Liver (tissue), 8 donors: ENCODE measurements at regions not wholly inside any gene's neighbourhood (a gene's known extent, or its start where the extent isn't known, plus 50 kb on each side); places are given as distances from the start of the nearest gene placed in this dataset.

Experiments
- DNase-seq: peaks from one replicate; pipeline ENCODE4 v3.0.0-alpha.2; 2017; ENCODE audit warnings: low spot score
- H3K27ac ChIP-seq, 2 donors: one replicate each; pipeline ENCODE4 v1.7.0; 2013; ENCODE audit warnings: inconsistent platforms in 2 of 2, low read length in 2 of 2, control low read depth in 1 of 2, low read depth in 1 of 2, mild to moderate bottlenecking in 1 of 2
- H3K27me3 ChIP-seq, 4 donors: one replicate each; pipeline versions ENCODE4 v1.6.1 to v1.7.0; 2013; ENCODE audit warnings: low read length in 3 of 4, inconsistent platforms in 1 of 4, mild to moderate bottlenecking in 1 of 4, moderate library complexity in 1 of 4; ENCODE audit not compliant: control insufficient read depth in 4 of 4, insufficient read depth in 4 of 4
- H3K36me3 ChIP-seq, 4 donors: one replicate each; pipeline versions ENCODE4 v1.6.1 to v1.7.0; 2013; ENCODE audit warnings: low read length in 3 of 4, mild to moderate bottlenecking in 3 of 4, low read depth in 1 of 4, moderate library complexity in 1 of 4; ENCODE audit not compliant: control insufficient read depth in 4 of 4, insufficient read depth in 3 of 4
- H3K4me1 ChIP-seq, 4 donors: one replicate each; pipeline versions ENCODE4 v1.6.1 to v1.7.0; 2013; ENCODE audit warnings: low read length in 3 of 4, mild to moderate bottlenecking in 3 of 4, moderate library complexity in 1 of 4; ENCODE audit not compliant: control insufficient read depth in 4 of 4, insufficient read depth in 4 of 4
- H3K4me3 ChIP-seq, 3 donors: one replicate each; pipeline versions ENCODE4 v1.6.1 to v1.7.0; 2013; ENCODE audit warnings: low read length in 3 of 3, control low read depth in 1 of 3, low read depth in 1 of 3, mild to moderate bottlenecking in 1 of 3
- H3K9ac ChIP-seq, 2 donors: one replicate each; pipeline ENCODE4 v1.7.0; 2013; ENCODE audit warnings: low read length in 2 of 2, mild to moderate bottlenecking in 2 of 2, moderate library complexity in 2 of 2, control low read depth in 1 of 2, low read depth in 1 of 2
- H3K9me3 ChIP-seq, 4 donors: one replicate each; pipeline versions ENCODE4 v1.6.1 to v1.7.0; 2013; ENCODE audit warnings: low read length in 3 of 4; ENCODE audit not compliant: control insufficient read depth in 4 of 4
- ATF3 ChIP-seq: IDR thresholded peaks from 2 replicates; pipeline ENCODE4 v1.6.1; 2016; ENCODE audit warnings: antibody characterized with exemption
- CTCF ChIP-seq: fragments of 150-350 bp; IDR thresholded peaks from 2 replicates; pipeline ENCODE4 v1.5.1; 2017; ENCODE audit warnings: improper control_type of control experiment, low read depth, low read length; ENCODE audit not compliant: missing input control
- EGR1 ChIP-seq, 2 donors: IDR thresholded peaks; 2 replicates each; pipeline ENCODE4 v1.6.1; 2016 to 2018; ENCODE audit warnings: antibody characterized with exemption in 2 of 2, low read depth in 2 of 2
- FOXA1 ChIP-seq: IDR thresholded peaks from 2 replicates; pipeline ENCODE4 v1.6.1; 2016; ENCODE audit warnings: antibody characterized with exemption
- FOXA2 ChIP-seq: IDR thresholded peaks from 2 replicates; pipeline ENCODE4 v1.6.1; 2016; ENCODE audit warnings: antibody characterized with exemption
- GABPA ChIP-seq, 2 donors: IDR thresholded peaks in 1 of 2; conservative IDR thresholded peaks in 1 of 2; 2 replicates each; pipeline ENCODE4 v1.6.1; 2016; ENCODE audit warnings: antibody characterized with exemption in 2 of 2, mild to moderate bottlenecking in 1 of 2, moderate library complexity in 1 of 2
- HNF4A ChIP-seq, 2 donors: conservative IDR thresholded peaks; 2 replicates each; pipeline ENCODE4 v1.6.1; 2016; ENCODE audit warnings: antibody characterized with exemption in 2 of 2, mild to moderate bottlenecking in 2 of 2
- JUND ChIP-seq, 2 donors: IDR thresholded peaks; 2 replicates each; pipeline ENCODE4 v1.6.1; 2016; ENCODE audit warnings: antibody characterized with exemption in 2 of 2
- MAX ChIP-seq: IDR thresholded peaks from 2 replicates; pipeline ENCODE4 v1.6.1; 2016; ENCODE audit warnings: antibody characterized with exemption
- RAD21 ChIP-seq, 2 donors: IDR thresholded peaks; 2 replicates each; pipeline ENCODE4 v1.6.1; 2016; ENCODE audit warnings: antibody characterized with exemption in 2 of 2, mild to moderate bottlenecking in 2 of 2
- REST ChIP-seq: IDR thresholded peaks from 2 replicates; pipeline ENCODE4 v1.6.1; 2016; ENCODE audit warnings: antibody characterized with exemption, mild to moderate bottlenecking
- RXRA ChIP-seq, 2 donors: IDR thresholded peaks; 2 replicates each; pipeline ENCODE4 v1.6.1; 2017 to 2018; ENCODE audit warnings: antibody characterized with exemption in 2 of 2, mild to moderate bottlenecking in 1 of 2
- SP1 ChIP-seq: IDR thresholded peaks from 2 replicates; pipeline ENCODE4 v1.6.1; 2018; ENCODE audit warnings: antibody characterized with exemption, mild to moderate bottlenecking
- TAF1 ChIP-seq: conservative IDR thresholded peaks from 2 replicates; pipeline ENCODE4 v1.6.1; 2016; ENCODE audit warnings: antibody characterized with exemption, mild to moderate bottlenecking
- YY1 ChIP-seq: IDR thresholded peaks from 2 replicates; pipeline ENCODE4 v1.6.1; 2016; ENCODE audit warnings: antibody characterized with exemption, mild to moderate bottlenecking
- ZBTB33 ChIP-seq: IDR thresholded peaks from 2 replicates; pipeline ENCODE4 v1.6.1; 2016; ENCODE audit warnings: antibody characterized with exemption
- WGBS: extraction: QIAGEN DNeasy Blood & Tissue Kit; methylation state at CpG from one replicate; pipeline ENCODE4 v1.1.7; 2013; 5-methylcytosine and 5-hydroxymethylcytosine counted together
- donor health status: healthy.
- donor health status: healthy.
- donor health status: healthy.
- donor health status: healthy.
- donor health status: healthy.

GRCh38 chr5:3027866-3028635, 276.6 kb upstream of the IRX2 start:
- peaks cover 0 to 3% (median 0%) of the 10 kb centered on the region in 4 donors for H3K9me3 ChIP-seq
- TF ChIP-seq HNF4A (conservative IDR thresholded peaks at IDR 0.05) (no peak), RXRA (IDR thresholded peaks at IDR 0.05) (no peak), ATF3 (no peak), JUND (IDR thresholded peaks at IDR 0.05) (no peak), MAX (no peak), GABPA (IDR thresholded peaks at IDR 0.05 in 1 of 2, conservative IDR thresholded peaks at IDR 0.05 in 1 of 2) (no peak), FOXA1 (no peak), TAF1 (no peak)
- 82% methylated on average over 23 of the region's 23 CpGs for WGBS
- H3K4me3 ChIP-seq = no peak overlapping the region
- no peaks in the 10 kb centered on the region for H3K36me3 ChIP-seq
- H3K4me1 ChIP-seq = no peaks in the 10 kb centered on the region
- no peak overlapping the region for H3K9ac ChIP-seq
- DNase-seq = no peak
- H3K27ac ChIP-seq = no peak overlapping the region
- H3K27me3 ChIP-seq = no peaks in the 10 kb centered on the region

GRCh38 chr5:3027185-3027865, 275.8 kb upstream of the IRX2 start:
- no peak overlapping the region for H3K9ac ChIP-seq
- no peaks in the 10 kb centered on the region for H3K27me3 ChIP-seq
- no peaks in the 10 kb centered on the region for H3K36me3 ChIP-seq
- 82% methylated on average over 17 of the region's 17 CpGs for WGBS
- no peak for DNase-seq
- no peaks in the 10 kb centered on the region for H3K4me1 ChIP-seq
- H3K9me3 ChIP-seq = peaks cover 0 to 3% (median 0%) of the 10 kb centered on the region in 4 donors
- no peak overlapping the region for H3K27ac ChIP-seq
- no peak overlapping the region for H3K4me3 ChIP-seq
- no peak for TF ChIP-seq JUND (IDR thresholded peaks at IDR 0.05)

GRCh38 chr5:3026651-3027050, 275.2 kb upstream of the IRX2 start:
- 82% methylated on average over 7 of the region's 7 CpGs for WGBS
- H3K4me1 ChIP-seq = no peaks in the 10 kb centered on the region
- H3K27me3 ChIP-seq = no peaks in the 10 kb centered on the region
- H3K9ac ChIP-seq = no peak overlapping the region
- no peak overlapping the region for H3K27ac ChIP-seq
- TF ChIP-seq CTCF = no peak
- TF ChIP-seq HNF4A (conservative IDR thresholded peaks at IDR 0.05) = no peak
- TF ChIP-seq SP1 = no peak
- no peak for TF ChIP-seq GABPA (IDR thresholded peaks at IDR 0.05 in 1 of 2, conservative IDR thresholded peaks at IDR 0.05 in 1 of 2)
- no peak for TF ChIP-seq ZBTB33
- TF ChIP-seq MAX = no peak
- no peak for TF ChIP-seq REST
- TF ChIP-seq RXRA (IDR thresholded peaks at IDR 0.05) = no peak
- TF ChIP-seq FOXA2 = no peak
- TF ChIP-seq RAD21 (IDR thresholded peaks at IDR 0.05) = no peak
- TF ChIP-seq FOXA1 = no peak
- TF ChIP-seq JUND (IDR thresholded peaks at IDR 0.05) = no peak
- no peak for TF ChIP-seq YY1
- TF ChIP-seq TAF1 = no peak
- TF ChIP-seq EGR1 (IDR thresholded peaks at IDR 0.05; ENCODE audit: low read depth in 2 of 2) = no peak
- no peak overlapping the region for H3K4me3 ChIP-seq
- peaks cover 0 to 3% (median 0%) of the 10 kb centered on the region in 4 donors for H3K9me3 ChIP-seq
- no peaks in the 10 kb centered on the region for H3K36me3 ChIP-seq
- DNase-seq = no peak
